ENCODE measurements at regions not wholly inside any gene's neighbourhood (a gene's known extent, or its start where the extent isn't known, plus 50 kb on each side); places are given as distances from the start of the nearest gene placed in this dataset.

GRCh38 chr10:35913628-35914027 lies 271.5 kb upstream of the FZD8 start:
- no peak for TF ChIP-seq CTCF (IDR thresholded peaks at IDR 0.05; ENCODE audit: insufficient read depth, low read depth, low read length)
- no peak for TF ChIP-seq EZH2 (IDR thresholded peaks at IDR 0.05; ENCODE audit: insufficient read depth, low read length)

Data from astrocyte (in vitro differentiated cells and primary cell).